ENCODE measurements at regions not wholly inside any gene's neighbourhood (a gene's known extent, or its start where the extent isn't known, plus 50 kb on each side); places are given as distances from the start of the nearest gene placed in this dataset.
"Not testable (repeated sequence)": the region's sequence is repeated elsewhere in the genome, so short reads cannot be mapped to it uniquely, and the experiment has no call there.

DNA sequence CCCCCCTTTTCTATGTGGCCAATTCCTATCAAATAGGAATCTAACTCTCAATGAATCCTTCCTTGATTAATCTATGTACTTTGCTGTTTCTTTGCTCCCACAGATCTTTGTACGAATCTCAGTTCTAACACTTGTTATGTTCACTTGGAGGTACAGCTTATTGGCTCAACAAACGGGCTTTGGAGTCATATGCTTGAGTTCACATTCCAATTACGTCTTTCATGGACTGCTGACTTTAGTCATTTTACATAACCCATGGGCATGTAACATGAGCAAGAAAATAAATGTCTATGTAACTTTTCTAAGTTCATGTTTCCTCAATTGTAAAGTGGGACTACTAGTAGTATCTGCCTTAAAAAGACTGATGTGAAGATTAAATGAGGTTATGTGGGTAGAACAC is 123.2 kb upstream of the TBC1D5 start:
- H4K20me1 ChIP-seq (ENCODE audit: insufficient read depth): no peaks in the 10 kb centered on the region
- H3K9ac ChIP-seq: no peak overlapping the region
- TF ChIP-seq CTCF (conservative IDR thresholded peaks at IDR 0.05; ENCODE audit: low read depth, low read length): no peak
- H2AFZ ChIP-seq (ENCODE audit: low read depth): no peak overlapping the region
- no peaks in the 10 kb centered on the region for H3K4me1 ChIP-seq (ENCODE audit: low read depth, poor library complexity, severe bottlenecking)
- no peak overlapping the region for H3K4me3 ChIP-seq (IDR thresholded peaks at IDR 0.05; ENCODE audit: insufficient read depth, low read depth, low read length)
- no peaks in the 10 kb centered on the region for H3K79me2 ChIP-seq (ENCODE audit: insufficient read depth, low read depth)
- no peak overlapping the region for H3K4me2 ChIP-seq
- H3K36me3 ChIP-seq (ENCODE audit: insufficient read depth): no peaks in the 10 kb centered on the region
- no peak overlapping the region for H3K27ac ChIP-seq
- H3K27me3 ChIP-seq (ENCODE audit: insufficient read depth, low read depth): no peaks in the 10 kb centered on the region

- Histone ChIP-seq H3K4me1 (ENCODE audit: low read depth, poor library complexity, severe bottlenecking) (no peaks in the 10 kb centered on the region), H3K79me2 (ENCODE audit: insufficient read depth, low read depth) (no peaks in the 10 kb centered on the region), H3K36me3 (ENCODE audit: insufficient read depth) (no peaks in the 10 kb centered on the region), H3K27ac (no peak overlapping the region), H4K20me1 (ENCODE audit: insufficient read depth) (no peaks in the 10 kb centered on the region), H2AFZ (ENCODE audit: low read depth) (no peak overlapping the region), H3K4me2 (no peak overlapping the region), H3K27me3 (ENCODE audit: insufficient read depth, low read depth) (no peaks in the 10 kb centered on the region), H3K9ac (no peak overlapping the region), H3K4me3 (IDR thresholded peaks at IDR 0.05; ENCODE audit: insufficient read depth, low read depth, low read length) (no peak overlapping the region)
- TF ChIP-seq CTCF (conservative IDR thresholded peaks at IDR 0.05; ENCODE audit: low read depth, low read length): no peak
These were observed 119.0 kb upstream of the TBC1D5 start for GRCh38 chr3:17861476-17861875.

DNA sequence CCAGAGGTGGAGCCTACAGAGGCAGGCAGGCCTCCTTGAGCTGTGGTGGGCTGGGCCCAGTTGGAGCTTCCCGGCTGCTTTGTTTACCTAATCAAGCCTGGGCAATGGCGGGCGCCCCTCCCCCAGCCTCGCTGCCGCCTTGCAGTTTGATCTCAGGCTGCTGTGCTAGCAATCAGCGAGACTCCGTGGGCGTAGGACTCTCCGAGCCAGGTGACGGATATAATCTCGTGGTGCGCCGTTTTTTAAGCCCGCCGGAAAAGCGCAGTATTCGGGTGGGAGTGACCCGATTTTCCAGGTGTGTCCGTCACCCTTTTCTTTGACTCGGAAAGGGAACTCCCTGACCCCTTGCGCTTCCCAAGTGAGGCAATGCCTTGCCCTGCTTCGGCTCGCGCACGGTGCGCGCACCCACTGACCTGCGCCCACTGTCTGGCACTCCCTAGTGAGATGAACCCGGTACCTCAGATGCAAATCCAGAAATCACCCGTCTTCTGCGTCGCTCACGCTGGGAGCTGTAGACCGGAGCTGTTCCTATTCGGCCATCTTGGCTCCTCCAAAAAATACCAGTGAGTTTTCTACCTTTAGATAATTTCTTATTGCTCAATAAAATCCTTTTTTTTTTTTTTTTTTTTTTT is 118.5 kb upstream of the TBC1D5 start:
- not testable (repeated sequence) for H3K4me3 ChIP-seq (IDR thresholded peaks at IDR 0.05; ENCODE audit: insufficient read depth, low read depth, low read length); H3K79me2 ChIP-seq (ENCODE audit: insufficient read depth, low read depth); H4K20me1 ChIP-seq (ENCODE audit: insufficient read depth); H2AFZ ChIP-seq (ENCODE audit: low read depth); H3K4me1 ChIP-seq (ENCODE audit: low read depth, poor library complexity, severe bottlenecking); H3K9ac ChIP-seq; H3K4me2 ChIP-seq; H3K36me3 ChIP-seq (ENCODE audit: insufficient read depth); H3K27ac ChIP-seq; H3K27me3 ChIP-seq (ENCODE audit: insufficient read depth, low read depth)

DNA sequence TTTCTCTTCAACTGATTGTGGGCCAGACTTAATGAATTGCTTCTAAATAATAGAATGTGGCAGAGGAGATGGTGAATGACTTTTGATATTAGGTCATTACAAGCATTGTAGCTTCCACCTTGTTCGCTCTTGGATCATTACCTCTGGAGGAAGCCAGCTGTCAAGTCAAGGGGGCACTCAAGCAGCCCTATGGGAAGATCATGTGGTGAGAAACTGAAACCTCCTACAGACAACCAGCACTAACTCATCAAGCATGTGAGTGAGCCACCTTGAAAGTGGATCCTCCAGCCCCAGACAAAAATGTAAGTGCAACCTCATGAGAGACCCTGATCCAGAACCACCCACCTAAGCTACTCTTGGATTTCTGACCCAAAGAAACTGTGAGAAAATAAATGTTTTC is 109.8 kb upstream of the TBC1D5 start:
- Histone ChIP-seq H2AFZ (ENCODE audit: low read depth) (no peak overlapping the region), H4K20me1 (ENCODE audit: insufficient read depth) (no peaks in the 10 kb centered on the region), H3K36me3 (ENCODE audit: insufficient read depth) (no peaks in the 10 kb centered on the region), H3K79me2 (ENCODE audit: insufficient read depth, low read depth) (no peaks in the 10 kb centered on the region), H3K4me2 (no peak overlapping the region), H3K27ac (no peak overlapping the region), H3K27me3 (ENCODE audit: insufficient read depth, low read depth) (no peaks in the 10 kb centered on the region), H3K4me3 (IDR thresholded peaks at IDR 0.05; ENCODE audit: insufficient read depth, low read depth, low read length) (no peak overlapping the region), H3K4me1 (ENCODE audit: low read depth, poor library complexity, severe bottlenecking) (no peaks in the 10 kb centered on the region), H3K9ac (no peak overlapping the region)
- TF ChIP-seq CTCF (conservative IDR thresholded peaks at IDR 0.05; ENCODE audit: low read depth, low read length): no peak

DNA sequence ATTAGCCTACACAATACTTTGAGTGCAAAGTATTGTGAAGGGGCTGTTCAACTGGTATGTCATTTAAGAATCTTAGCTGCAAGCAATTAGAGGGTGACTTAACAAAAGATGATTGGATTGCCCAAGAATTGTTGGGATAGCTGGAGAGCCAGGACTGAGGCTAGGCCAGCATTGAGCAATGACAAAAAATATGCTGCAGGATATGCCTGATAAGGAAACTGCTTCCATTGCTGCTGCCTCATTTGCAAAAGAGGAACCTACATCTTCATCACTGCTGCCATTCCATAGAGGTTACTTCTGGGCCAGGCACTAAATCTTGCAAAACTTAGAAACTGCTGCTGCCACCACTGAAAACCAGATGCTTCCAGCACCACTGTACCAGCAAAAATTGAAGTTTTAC is 108.0 kb upstream of the TBC1D5 start:
- no peaks in the 10 kb centered on the region for H3K79me2 ChIP-seq (ENCODE audit: insufficient read depth, low read depth)
- H3K27ac ChIP-seq: no peak overlapping the region

More for the DNA sequence above, 108.0 kb upstream of the TBC1D5 start:
- TF ChIP-seq CTCF (conservative IDR thresholded peaks at IDR 0.05; ENCODE audit: low read depth, low read length): no peak
- Histone ChIP-seq H2AFZ (ENCODE audit: low read depth) (no peak overlapping the region), H3K36me3 (ENCODE audit: insufficient read depth) (no peaks in the 10 kb centered on the region), H3K4me3 (IDR thresholded peaks at IDR 0.05; ENCODE audit: insufficient read depth, low read depth, low read length) (no peak overlapping the region), H3K4me2 (no peak overlapping the region), H4K20me1 (ENCODE audit: insufficient read depth) (no peaks in the 10 kb centered on the region), H3K27me3 (ENCODE audit: insufficient read depth, low read depth) (no peaks in the 10 kb centered on the region), H3K4me1 (ENCODE audit: low read depth, poor library complexity, severe bottlenecking) (no peaks in the 10 kb centered on the region), H3K9ac (no peak overlapping the region)
